GM10847 (cell line): ENCODE measurements at regions not wholly inside any gene's neighbourhood (a gene's known extent, or its start where the extent isn't known, plus 50 kb on each side); places are given as distances from the start of the nearest gene placed in this dataset.

Experiments used
- POLR2A ChIP-seq: IDR thresholded peaks from 2 replicates; pipeline ENCODE4 v1.6.1; 2011; ENCODE audit not compliant: insufficient read length; ENCODE audit errors: extremely low read depth

GRCh38 chrX:46169808-46170207 lies 375.4 kb downstream of the ZNF674 start:
- TF ChIP-seq POLR2A = no peak

GRCh38 chrX:46168254-46168653 lies 377.0 kb downstream of the ZNF674 start:
- no peak for TF ChIP-seq POLR2A

- no peak for TF ChIP-seq POLR2A
Measured at GRCh38 chrX:46165866-46166265, 379.4 kb downstream of the ZNF674 start.

GRCh38 chrX:46165411-46165810 lies 379.8 kb downstream of the ZNF674 start:
- no peak for TF ChIP-seq POLR2A

GRCh38 chrX:46152756-46153155 lies 392.5 kb downstream of the ZNF674 start:
- TF ChIP-seq POLR2A = no peak

- TF ChIP-seq POLR2A = no peak
Measured at GRCh38 chrX:46144566-46144965, 400.7 kb downstream of the ZNF674 start.

GRCh38 chrX:46140272-46140671 lies 404.9 kb downstream of the ZNF674 start:
- TF ChIP-seq POLR2A = no peak

GRCh38 chrX:46130247-46130646 lies 415.0 kb downstream of the ZNF674 start:
- no peak for TF ChIP-seq POLR2A

GRCh38 chrX:46125111-46125510 lies 420.1 kb downstream of the ZNF674 start:
- no peak for TF ChIP-seq POLR2A

GRCh38 chrX:46117234-46117633 lies 428.0 kb downstream of the ZNF674 start:
- TF ChIP-seq POLR2A = no peak

- TF ChIP-seq POLR2A = no peak
Measured at GRCh38 chrX:46072791-46073190, 472.4 kb downstream of the ZNF674 start.

GRCh38 chrX:46072372-46072771 lies 472.8 kb downstream of the ZNF674 start:
- TF ChIP-seq POLR2A = no peak

GRCh38 chrX:46070421-46070820 lies 474.8 kb downstream of the ZNF674 start:
- no peak for TF ChIP-seq POLR2A

GRCh38 chrX:46059316-46059715 lies 485.9 kb downstream of the ZNF674 start:
- no peak for TF ChIP-seq POLR2A

GRCh38 chrX:46044486-46044885 lies 500.7 kb downstream of the ZNF674 start:
- TF ChIP-seq POLR2A = no peak

- TF ChIP-seq POLR2A = no peak
Measured at GRCh38 chrX:46040001-46040400, 505.2 kb downstream of the ZNF674 start.

GRCh38 chrX:46039526-46039925 lies 505.7 kb downstream of the ZNF674 start:
- no peak for TF ChIP-seq POLR2A

GRCh38 chrX:46036508-46036907 lies 508.7 kb downstream of the ZNF674 start:
- no peak for TF ChIP-seq POLR2A

GRCh38 chrX:46034868-46035267 lies 510.4 kb downstream of the ZNF674 start:
- no peak for TF ChIP-seq POLR2A

GRCh38 chrX:46029777-46030176 lies 515.4 kb downstream of the ZNF674 start:
- no peak for TF ChIP-seq POLR2A
